GM19467 (cell line): ENCODE measurements at regions not wholly inside any gene's neighbourhood (a gene's known extent, or its start where the extent isn't known, plus 50 kb on each side); places are given as distances from the start of the nearest gene placed in this dataset.
"Not testable (repeated sequence)": the region's sequence is repeated elsewhere in the genome, so short reads cannot be mapped to it uniquely, and the experiment has no call there.

ENCODE experiments used
- ATAC-seq: cut with Tn5 transposase; IDR thresholded peaks from one replicate; pipeline ENCODE4 v1.9.1; 2021; ENCODE audit warnings: mild to moderate bottlenecking, moderate library complexity; ENCODE audit not compliant: unreplicated experiment

DNA sequence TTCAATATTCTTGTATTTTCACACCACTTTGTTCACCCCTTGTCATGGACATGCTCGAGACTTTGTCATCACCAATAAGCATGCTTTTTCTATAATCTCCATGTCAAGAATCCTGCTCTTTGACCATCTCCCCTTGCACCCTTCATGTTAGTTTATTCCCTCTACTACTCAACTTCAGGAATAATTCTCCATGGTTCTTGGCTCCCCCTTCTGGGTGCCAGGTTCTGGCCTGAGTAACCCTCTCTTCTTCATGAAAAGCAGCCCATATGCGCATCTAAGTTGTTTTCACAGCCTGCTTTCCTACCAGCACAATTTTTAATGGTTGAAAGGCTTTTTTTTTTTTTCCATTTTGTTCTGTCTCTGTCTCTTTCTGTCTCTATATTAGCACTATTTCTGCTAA lies 160.7 kb downstream of the LEPR start:
- ATAC-seq = no peak

DNA sequence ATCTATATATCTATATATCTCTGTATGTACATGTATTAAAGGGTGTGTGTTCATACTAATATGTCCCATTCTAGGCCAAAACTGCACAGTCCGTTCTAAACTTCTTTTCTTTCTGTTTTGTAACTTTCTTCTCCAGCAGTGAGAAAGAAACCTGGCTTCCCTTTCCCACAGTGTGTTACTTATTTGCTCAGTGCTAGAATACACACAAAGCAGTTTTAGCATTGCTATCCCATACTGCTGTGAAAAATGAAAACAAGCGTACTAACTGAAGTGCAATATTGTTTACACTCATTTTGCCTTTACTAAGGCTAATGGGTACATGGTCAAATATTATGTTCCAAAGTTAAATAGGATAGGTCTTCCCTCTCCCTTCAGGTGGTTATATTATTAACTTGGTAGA lies 163.9 kb downstream of the LEPR start:
- no peak for ATAC-seq

DNA sequence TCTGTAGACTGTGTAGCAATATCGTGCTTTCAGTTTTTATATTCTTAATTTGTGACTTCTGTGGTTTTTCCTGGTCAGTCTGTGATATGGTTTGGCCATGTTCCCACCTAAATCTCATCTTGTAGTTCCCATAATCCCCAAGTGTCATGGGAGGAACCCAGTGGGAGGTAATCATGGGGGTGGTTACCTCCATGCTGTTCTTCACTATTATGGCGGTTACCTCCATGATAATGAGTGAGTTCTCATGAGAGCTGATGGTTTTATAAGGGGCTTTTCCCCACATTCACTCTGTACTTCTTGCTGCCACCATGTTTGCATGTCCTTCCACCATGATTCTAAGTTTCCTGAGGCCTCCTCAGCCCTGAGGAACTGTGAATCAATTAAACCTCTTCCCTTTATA lies 169.8 kb downstream of the LEPR start:
- no peak for ATAC-seq

DNA sequence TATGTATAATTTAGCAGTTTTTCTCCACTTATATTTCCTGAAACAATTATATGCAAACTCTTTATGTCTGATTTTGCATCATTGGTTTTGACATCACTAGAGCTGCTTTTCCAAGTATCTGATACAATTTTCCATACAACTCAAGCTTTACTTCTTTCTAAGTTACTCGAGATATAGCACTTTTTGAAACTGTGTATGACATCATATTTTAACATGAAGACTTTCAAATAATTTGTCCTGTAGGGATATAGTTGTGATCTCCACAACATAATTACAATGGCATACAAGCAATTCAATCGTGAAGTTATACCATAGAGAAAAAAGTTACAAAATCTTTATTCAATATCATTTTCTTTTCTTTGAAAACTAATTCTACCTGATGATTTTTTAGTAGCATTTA lies 173.0 kb downstream of the LEPR start:
- no peak for ATAC-seq

DNA sequence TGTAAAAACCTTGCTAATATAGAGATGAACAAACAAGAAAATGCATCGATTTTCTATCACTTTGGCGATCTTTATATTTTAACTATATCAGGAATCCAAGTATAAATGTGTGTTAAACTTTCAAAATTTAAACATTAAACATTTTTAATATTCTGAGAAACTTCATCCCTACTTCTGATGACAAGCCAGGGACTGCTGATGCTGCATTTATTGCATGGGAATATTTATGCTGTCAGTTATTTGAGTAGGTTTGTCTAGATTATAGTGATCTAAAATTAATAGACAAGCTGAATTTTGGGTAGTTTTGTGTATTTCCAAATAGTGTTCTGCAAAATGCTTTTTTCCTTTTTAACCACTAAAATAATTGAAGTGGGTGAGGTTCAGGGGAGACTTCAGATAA lies 175.3 kb downstream of the LEPR start:
- ATAC-seq = no peak

DNA sequence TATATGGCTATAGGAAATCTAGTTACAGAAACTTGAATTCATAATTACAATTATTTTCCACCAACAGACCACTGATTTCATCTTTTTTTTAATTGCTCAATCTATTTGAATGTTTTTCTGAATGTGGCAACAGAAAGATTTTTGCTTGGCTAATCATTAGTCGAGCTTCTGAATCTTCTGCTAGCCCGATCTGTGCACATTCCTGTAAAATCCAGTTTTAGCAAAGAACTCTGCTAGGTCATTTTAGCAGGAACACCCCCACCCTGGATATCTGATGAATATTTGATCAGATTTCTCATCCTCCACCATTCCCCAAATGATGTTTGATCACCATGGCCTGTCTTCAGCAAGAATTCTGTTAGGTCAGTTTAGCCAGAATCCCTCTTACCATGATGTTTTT lies 176.3 kb downstream of the LEPR start:
- ATAC-seq = no peak

DNA sequence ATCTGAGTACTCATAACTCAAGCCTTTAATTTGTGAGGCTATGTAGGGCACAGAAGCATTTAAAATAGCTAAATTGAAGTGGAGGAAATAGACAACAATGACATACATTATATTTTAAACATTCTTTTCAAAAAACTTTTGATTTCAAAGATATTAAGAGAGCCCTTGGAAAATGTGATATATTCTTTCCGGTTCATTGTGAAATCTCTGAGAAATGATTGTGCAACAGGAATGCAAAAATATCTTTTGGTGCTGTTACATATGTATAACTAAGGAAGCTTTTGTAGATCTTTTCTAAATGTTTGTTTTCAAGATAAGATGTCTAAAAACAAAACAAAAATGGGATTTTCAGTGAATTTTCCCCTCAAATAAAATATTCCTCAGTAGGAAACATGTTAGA lies 185.2 kb downstream of the LEPR start:
- no peak for ATAC-seq

DNA sequence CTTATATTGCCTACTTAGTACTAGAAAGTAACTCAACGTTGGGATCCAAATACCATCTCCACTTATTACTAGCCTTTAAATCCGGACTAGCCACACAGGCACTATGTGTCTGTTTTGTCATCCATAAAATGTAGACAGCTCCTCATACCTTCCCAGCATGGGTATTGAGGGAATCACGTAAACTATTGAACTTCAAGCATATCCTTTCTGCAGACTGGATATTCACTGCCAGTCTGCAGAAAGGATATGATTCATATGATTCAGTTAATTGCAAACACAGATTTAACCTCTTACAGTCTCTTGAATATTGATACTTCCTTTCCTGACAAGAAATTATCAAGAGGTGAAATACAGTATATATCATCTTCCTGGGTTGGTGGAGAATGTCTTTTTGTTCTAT lies 186.0 kb downstream of the LEPR start:
- ATAC-seq = no peak

DNA sequence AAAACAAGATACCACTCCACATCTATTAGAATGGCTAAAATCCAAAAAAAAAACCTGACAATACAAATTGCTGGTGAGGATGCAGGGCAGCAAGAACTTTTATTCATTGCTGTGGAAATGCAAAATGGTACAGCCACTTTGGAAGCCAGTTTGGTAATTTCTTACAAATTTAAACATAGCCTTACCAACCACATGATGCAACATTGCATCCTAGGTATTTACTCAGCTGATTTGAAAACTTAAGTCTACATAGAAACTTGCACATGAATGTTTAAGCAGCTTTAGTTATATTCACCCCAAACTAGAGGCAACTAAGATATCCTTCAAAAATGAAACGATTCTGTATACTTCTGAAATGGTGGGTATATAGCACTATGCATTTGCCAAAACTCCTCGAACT lies 178.8 kb upstream of the PDE4B start:
- ATAC-seq = no peak

DNA sequence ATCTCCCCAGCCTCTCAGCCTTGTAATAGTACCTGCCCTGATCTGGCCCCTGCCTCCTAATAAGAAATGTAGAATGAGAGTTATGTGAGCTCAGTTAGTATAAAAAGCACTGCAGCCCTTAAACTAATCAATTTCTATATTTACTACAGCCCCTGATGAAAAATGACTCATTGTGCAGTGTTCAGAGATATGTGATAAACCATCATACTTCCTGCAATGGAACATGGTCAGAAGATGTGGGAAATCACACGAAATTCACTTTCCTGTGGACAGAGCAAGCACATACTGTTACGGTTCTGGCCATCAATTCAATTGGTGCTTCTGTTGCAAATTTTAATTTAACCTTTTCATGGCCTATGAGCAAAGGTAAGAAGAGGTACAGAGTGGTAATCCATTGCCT lies 176.8 kb upstream of the PDE4B start:
- ATAC-seq = no peak

DNA sequence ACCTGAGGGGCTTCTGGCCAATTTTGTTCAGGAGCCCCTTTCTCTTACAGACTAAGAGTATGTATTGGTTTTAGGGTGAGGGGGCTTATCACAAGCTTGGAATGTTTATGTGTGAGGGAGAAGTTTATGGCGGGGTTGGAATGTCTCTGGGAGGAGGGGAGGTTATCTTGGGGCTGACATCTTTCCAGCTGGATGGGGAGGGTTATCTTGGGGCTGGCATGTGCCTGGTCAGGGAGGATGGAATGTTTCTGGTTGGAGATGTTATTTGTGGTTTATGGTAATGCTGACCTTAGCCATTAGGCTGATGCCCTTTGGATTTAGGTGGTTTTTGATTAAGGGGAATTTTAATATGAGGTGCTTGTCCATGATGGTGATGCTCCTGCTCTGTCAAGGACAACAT lies 171.0 kb upstream of the PDE4B start:
- ATAC-seq = not testable (repeated sequence)

DNA sequence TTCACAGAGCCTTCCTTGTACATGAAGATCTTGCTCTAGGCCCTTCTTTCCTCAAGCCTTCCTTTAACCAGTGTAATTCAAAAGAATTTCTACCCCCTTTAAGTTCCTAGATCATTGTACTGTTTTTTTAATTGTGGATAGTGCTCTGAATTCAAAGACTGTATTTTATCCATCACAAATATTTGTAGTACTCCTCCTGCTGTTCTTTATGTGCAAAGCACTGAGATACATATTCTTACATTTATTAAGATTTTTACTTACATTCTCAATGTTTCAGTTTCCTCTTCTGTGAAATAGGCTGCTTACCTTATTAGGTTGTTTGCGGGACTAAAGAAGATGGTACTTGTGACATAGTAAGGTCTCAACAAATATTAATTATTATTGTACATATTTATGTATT lies 168.8 kb upstream of the PDE4B start:
- no peak for ATAC-seq

DNA sequence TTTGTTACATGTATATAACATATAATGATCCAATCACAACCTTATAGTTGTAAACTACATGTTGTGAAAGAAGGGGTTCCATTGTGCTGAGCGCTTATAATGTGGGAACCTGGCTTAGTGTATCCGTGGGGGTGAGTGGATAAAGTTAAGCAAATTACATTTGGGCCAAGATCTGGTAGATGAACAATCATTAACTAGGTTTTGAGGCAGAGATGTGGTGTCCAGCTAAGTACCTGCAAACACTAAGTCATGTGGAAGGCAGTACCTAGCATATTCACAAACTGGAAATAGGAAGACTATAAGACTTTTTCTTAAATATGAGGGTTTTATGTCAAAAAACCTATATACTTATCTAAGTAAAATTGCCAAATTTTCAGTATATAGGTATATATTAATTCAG lies 167.2 kb upstream of the PDE4B start:
- no peak for ATAC-seq

DNA sequence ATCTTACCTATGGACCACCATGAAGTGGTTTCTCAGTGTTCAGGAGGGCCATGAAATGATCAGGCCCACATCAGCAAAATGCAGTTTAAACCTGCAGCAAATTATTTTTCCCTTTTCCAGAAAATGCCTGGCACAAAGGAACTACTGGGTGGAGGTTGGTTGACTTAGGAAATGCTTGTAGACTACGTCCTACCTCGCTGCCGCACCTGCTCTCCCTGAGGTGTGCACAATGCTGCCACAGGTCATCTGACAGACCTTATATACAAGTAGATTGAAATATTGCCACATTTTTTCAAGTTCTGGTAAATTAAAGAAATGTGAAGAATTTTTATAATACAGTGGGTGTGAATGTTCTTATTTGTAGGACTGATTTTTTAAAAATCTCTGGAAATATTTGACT lies 166.7 kb upstream of the PDE4B start:
- ATAC-seq = no peak

DNA sequence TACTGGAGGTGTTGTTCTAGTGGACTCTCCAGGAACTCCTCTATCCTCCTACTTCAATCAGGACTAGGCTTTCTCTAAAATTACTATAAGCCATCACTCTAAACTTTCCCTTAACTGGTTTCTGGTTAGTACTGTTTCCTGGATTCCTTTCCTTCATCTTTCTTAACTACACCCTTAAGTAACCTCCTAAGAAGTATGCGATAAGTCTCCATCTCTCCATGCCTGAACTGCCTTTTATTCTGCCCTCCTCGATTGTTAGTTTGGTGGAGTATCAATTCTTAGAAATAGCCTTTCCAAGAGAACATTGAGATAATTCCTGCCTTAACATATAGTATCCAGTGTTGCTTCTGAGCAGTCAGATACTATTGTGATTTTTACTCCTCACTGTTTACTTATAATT lies 162.9 kb upstream of the PDE4B start:
- no peak for ATAC-seq

DNA sequence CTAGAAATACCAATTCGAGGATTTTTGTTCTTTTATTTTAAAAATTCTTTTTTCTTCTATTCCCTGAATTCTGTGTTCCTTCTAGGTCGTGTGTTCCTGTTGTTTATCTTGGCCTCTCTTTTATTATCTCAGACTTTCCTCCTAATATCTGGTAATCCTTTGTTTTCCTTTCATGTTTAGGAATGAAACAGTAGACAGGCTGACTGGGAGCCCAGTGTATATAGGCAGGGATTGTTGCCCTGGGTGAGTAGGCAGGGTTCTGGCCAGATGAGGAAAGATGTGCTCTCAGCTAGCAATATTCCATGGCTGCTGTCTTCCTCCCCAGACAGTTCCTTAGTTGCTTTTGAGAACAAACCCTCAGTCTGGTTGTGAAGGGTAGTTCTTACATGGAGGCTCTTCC lies 161.8 kb upstream of the PDE4B start:
- ATAC-seq = no peak

DNA sequence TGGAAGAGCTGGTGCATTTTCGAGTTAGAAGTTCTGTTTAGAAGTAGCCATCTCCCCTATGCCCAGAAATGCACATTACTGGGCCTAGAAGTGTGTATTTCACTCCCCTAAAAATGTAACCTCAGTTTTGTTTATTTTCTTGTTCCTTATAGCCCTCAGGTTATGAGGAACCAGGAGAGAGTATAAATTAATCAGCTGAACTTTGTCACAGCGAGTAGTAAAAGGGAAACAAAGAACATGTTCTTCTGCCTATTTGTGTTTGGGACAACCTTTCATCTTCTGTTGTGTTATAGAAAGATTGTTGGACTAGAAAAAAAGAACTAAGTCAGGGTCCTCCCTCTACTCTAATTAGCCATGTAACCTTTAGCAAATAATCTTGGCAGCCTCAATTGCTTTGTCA lies 160.5 kb upstream of the PDE4B start:
- ATAC-seq = no peak

DNA sequence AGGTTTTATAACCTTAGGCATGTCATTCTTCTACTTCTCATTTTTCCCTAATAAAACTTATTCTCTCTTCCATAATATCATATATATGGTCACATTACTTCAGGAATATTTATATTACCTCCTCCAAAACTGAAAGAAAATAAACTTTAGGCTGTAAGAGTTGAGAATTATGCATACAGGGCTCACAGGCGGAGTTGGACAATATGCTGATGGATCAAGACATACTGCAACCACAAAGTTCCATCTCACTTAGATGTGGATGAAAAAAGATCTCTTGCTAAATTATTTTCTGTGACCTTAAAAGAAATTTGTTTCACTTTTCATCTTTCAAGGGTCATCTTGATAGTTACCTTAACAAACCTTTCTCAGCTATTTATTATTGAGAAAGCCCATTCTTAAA lies 152.6 kb upstream of the PDE4B start:
- no peak for ATAC-seq

DNA sequence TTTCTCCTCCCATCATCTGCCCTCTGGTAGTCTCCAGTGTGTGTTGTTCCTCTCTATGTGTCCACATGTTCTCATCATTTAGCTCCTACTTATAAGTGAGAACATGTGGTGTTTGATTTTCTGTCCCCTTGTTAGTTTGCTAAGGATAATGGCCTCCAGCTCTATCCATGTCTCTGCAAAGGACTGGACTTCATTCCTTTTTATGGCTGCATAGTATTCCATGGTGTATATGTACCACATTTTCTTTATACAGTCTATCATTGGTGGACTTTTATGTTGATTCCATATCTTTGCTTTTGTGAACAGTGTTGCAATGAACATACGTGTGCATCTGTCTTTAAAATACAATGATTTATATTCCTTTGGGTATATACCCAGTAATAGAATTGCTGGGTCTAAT lies 143.5 kb upstream of the PDE4B start:
- not testable (repeated sequence) for ATAC-seq

DNA sequence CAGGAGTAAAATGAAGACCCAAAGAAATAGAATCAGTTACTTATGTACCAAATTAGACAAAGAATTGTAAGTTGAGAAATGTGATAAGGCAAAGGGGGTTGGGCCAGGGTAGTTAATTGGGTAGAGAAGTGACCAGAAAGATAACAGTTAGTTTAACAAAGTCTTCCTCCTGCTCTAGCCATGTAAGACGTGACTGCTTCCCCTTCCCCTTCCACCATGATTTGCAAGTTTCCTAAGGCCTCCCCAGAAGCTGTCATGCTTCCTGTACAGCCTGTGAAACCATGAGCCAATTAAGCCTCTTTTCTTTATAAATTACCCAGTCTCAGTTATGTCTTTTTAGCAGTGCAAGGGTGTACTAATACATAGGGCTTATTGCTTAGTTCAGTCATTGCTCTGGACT lies 142.0 kb upstream of the PDE4B start:
- ATAC-seq = no peak

DNA sequence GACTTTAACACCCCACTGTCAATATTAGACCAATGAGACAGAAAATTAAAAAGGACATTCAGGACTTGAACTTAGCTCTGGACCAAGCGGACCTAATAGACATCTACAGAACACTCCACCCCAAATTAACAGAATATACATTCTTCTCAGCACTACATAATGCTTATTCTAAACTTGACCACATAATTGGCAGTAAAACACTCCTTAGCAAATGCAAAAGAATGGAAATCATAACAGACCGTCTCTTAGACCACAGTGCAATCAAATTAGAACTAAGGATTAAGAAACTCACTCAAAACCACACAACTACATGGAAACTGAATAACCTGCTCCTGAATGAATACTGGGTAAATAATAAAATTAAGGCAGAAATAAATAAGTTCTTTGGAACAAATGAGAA lies 138.2 kb upstream of the PDE4B start:
- not testable (repeated sequence) for ATAC-seq

DNA sequence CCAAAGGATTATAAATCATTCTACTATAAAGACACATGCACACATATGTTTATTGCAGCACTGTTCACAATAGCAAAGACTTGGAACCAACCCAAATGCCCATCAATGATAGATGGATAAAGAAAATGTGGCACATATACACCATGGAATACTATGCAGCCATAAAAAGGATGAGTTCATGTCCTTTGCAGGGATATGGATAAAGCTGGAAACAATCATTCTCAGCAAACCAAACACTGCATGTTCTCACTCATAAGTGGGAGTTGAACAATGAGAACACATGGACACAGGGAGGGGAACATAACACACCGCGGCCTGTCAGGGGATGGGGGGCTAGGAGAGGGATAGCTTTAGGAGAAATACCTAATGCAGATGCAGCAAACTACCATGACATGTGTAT lies 135.1 kb upstream of the PDE4B start:
- ATAC-seq = not testable (repeated sequence)

DNA sequence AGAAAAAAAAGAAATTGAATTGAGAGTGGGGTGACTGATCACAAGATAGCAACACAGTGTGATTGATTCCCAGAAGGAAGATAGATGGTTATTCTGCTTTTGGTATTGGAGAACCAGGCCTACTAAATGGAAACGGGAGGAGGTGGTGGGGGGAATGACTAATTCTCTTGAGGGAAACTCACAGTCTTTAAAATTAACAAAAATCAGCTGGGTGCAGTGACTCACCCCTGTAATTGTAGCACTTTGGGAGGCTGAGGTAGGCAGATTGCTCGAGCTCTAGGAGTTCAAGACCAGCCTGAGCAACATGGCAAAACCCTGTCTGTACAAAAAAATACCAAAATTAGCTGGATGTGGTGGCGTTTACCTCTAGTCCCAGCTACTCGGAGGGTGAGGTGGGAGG lies 134.6 kb upstream of the PDE4B start:
- no peak for ATAC-seq

DNA sequence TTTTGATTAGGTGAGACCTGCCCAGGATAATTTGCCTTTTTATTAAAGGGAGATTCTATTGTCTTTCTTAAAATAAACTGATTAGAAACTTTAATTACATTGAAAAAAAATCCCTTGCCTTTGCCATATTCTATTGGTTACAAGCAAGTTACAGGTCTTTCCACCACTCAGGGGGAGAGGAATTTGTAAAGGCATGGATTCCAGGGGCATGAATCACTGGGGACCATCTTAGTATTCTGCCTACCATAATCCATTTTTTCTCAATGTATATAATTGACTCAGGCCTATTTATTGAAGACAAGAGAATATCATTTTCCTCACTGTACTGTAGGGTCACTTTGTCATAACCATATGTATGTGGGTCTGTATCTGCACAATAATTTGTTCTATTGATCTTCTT lies 124.3 kb upstream of the PDE4B start:
- ATAC-seq = no peak
